ENCODE measurements at regions not wholly inside any gene's neighbourhood (a gene's known extent, or its start where the extent isn't known, plus 50 kb on each side); places are given as distances from the start of the nearest gene placed in this dataset.
A peak's percentile ranks its signal among the peaks of the same experiment; 100 is the strongest.

DNA sequence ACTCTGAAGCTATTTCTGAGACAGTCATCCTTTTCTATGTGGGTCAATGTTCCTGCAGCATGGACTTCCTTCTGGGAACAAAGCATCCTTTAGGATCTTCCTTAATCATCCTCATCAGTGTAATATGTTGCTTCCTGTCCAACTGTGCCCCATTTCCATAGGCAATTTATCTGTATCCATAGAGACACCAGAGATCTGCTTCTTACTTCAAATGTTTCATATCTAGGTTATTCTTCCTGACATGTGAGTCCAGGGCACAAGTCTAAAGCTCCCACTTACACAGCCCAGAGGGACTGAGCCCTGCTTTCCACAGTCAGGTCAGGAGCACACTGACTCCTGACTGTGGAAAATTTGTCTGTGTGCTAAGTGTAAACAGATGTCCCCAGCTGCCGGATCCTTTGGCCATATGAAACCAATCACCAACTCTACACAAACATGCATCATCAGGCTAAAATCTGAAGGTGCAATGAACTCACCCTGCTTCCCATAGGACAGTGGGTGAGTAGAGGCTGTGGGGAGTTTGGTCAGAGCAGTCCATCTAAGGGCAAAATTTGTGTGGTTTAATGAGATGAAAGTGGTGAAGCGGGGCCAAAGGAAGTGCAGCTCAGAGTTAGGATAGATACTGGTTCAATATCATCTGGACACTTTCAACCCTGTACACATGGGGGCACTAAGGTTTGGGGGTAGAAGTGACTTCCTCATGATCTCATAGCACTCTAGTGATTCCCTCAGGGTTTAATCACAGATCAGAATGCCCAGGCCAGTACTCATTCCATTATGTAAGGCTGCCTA lies 85.2 kb upstream of the TNC start:
- Histone ChIP-seq H3K79me2 (ENCODE audit: low read length) (no peaks in the 10 kb centered on the region), H3K27ac (ENCODE audit: low read length) (no peak overlapping the region), H3K36me3 (replicated peaks; ENCODE audit: insufficient read depth, low read length) (no peaks in the 10 kb centered on the region), H3K4me2 (ENCODE audit: low read depth, low read length) (no peak overlapping the region), H3K9ac (ENCODE audit: low read length) (no peak overlapping the region), H3K4me1 (ENCODE audit: low read length) (peaks cover 19% of the 10 kb centered on the region), H3K9me2 (replicated peaks; ENCODE audit: insufficient read depth, low read length) (no peaks in the 10 kb centered on the region), H3F3A (ENCODE audit: insufficient read depth, low read length) (peaks cover 9% of the 10 kb centered on the region; the same call in 1 of the 2 replicates), H3K4me3 (ENCODE audit: low read length) (no peak overlapping the region), H3K27me3 (replicated peaks; ENCODE audit: insufficient read depth, low read length) (no peaks in the 10 kb centered on the region), H3K9me3 (replicated peaks; ENCODE audit: insufficient read depth, low read length) (no peaks in the 10 kb centered on the region), H4K20me1 (ENCODE audit: insufficient read depth, low read length) (no peaks in the 10 kb centered on the region), H2AFZ (ENCODE audit: low read length) (no peak overlapping the region)
- TF ChIP-seq EZH2phosphoT487 (IDR thresholded peaks at IDR 0.05; ENCODE audit: low read length) (no peak), EZH2 (optimal IDR thresholded peaks at IDR 0.05; ENCODE audit: low read depth, low read length) (no peak)
- TF ChIP-seq, protein P1, sequence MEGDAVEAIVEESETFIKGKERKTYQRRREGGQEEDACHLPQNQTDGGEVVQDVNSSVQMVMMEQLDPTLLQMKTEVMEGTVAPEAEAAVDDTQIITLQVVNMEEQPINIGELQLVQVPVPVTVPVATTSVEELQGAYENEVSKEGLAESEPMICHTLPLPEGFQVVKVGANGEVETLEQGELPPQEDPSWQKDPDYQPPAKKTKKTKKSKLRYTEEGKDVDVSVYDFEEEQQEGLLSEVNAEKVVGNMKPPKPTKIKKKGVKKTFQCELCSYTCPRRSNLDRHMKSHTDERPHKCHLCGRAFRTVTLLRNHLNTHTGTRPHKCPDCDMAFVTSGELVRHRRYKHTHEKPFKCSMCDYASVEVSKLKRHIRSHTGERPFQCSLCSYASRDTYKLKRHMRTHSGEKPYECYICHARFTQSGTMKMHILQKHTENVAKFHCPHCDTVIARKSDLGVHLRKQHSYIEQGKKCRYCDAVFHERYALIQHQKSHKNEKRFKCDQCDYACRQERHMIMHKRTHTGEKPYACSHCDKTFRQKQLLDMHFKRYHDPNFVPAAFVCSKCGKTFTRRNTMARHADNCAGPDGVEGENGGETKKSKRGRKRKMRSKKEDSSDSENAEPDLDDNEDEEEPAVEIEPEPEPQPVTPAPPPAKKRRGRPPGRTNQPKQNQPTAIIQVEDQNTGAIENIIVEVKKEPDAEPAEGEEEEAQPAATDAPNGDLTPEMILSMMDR (IDR thresholded peaks at IDR 0.05; ENCODE audit: low read length), result no peak
- no peak for DNase-seq

DNA sequence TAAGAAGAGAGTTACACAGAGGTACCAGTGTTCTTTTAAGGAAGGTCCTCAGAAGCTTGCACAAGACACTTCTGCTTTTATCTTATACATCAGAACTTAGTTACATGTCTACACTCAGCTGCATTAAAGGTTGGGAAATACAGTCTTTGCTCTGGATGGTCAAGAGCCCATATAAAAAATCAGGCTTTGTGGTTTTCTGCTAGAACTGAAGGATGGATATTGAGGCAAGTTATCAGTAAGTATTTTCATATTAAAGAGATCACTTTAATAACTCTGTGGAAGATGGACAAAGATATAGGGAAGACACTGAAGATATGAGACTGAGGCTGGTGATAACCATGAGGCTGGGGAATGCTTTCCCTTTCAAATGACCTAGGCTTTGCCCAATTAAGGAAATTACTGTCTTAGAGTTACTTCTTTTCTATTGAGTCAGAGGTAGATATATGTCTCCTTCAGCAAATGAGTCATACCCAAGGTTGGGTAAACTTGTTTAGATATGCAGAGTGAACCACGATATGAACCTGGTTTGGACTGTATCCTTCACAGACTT lies 87.0 kb upstream of the TNC start:
- H3K4me2 ChIP-seq (ENCODE audit: low read depth, low read length), result no peak overlapping the region
- H3K4me1 ChIP-seq (ENCODE audit: low read length), result peaks cover 37% of the 10 kb centered on the region
- H3K79me2 ChIP-seq (ENCODE audit: low read length), result no peaks in the 10 kb centered on the region
- H3K27me3 ChIP-seq (replicated peaks; ENCODE audit: insufficient read depth, low read length), result no peaks in the 10 kb centered on the region
- no peak overlapping the region for H2AFZ ChIP-seq (ENCODE audit: low read length)
- H3K9ac ChIP-seq (ENCODE audit: low read length), result no peak overlapping the region
- no peaks in the 10 kb centered on the region for H4K20me1 ChIP-seq (ENCODE audit: insufficient read depth, low read length)
- no peak overlapping the region for H3K27ac ChIP-seq (ENCODE audit: low read length)
- no peaks in the 10 kb centered on the region for H3K9me2 ChIP-seq (replicated peaks; ENCODE audit: insufficient read depth, low read length)
- no peak for DNase-seq
- no peaks in the 10 kb centered on the region for H3K36me3 ChIP-seq (replicated peaks; ENCODE audit: insufficient read depth, low read length)
- no peaks in the 10 kb centered on the region for H3K9me3 ChIP-seq (replicated peaks; ENCODE audit: insufficient read depth, low read length)
- H3F3A ChIP-seq (ENCODE audit: insufficient read depth, low read length), result peaks cover 9% of the 10 kb centered on the region; the same call in 1 of the 2 replicates
- no peak for TF ChIP-seq EZH2phosphoT487 (IDR thresholded peaks at IDR 0.05; ENCODE audit: low read length)
- TF ChIP-seq, protein P1 (IDR thresholded peaks at IDR 0.05; ENCODE audit: low read length), result no peak
- no peak for TF ChIP-seq EZH2 (optimal IDR thresholded peaks at IDR 0.05; ENCODE audit: low read depth, low read length)
- no peak overlapping the region for H3K4me3 ChIP-seq (ENCODE audit: low read length)

GRCh38 chr9:115207003-115207836 lies 89.3 kb upstream of the TNC start:
- H3K4me1 ChIP-seq (ENCODE audit: low read length), result peaks cover 58% of the 10 kb centered on the region
- H3K79me2 ChIP-seq (ENCODE audit: low read length), result no peaks in the 10 kb centered on the region
- H3K27me3 ChIP-seq (replicated peaks; ENCODE audit: insufficient read depth, low read length), result no peaks in the 10 kb centered on the region
- peak overlapping the region; percentile 41 for H2AFZ ChIP-seq (ENCODE audit: low read length)
- H3K9me2 ChIP-seq (replicated peaks; ENCODE audit: insufficient read depth, low read length), result no peaks in the 10 kb centered on the region
- no peak overlapping the region; the same call in 1 of the 2 replicates for H3K9ac ChIP-seq (ENCODE audit: low read length)
- peak overlapping the region; percentile 49; the same call in 1 of the 2 replicates for H3K27ac ChIP-seq (ENCODE audit: low read length)
- no peaks in the 10 kb centered on the region for H3K36me3 ChIP-seq (replicated peaks; ENCODE audit: insufficient read depth, low read length)
- H3K4me2 ChIP-seq (ENCODE audit: low read depth, low read length), result peak overlapping the region; percentile 18; the same call in 1 of the 2 replicates
- H3F3A ChIP-seq (ENCODE audit: insufficient read depth, low read length), result peaks cover 22% of the 10 kb centered on the region
- peak; percentile 59 for DNase-seq
- H3K9me3 ChIP-seq (replicated peaks; ENCODE audit: insufficient read depth, low read length), result no peaks in the 10 kb centered on the region
- H3K4me3 ChIP-seq (ENCODE audit: low read length), result no peak overlapping the region
- H4K20me1 ChIP-seq (ENCODE audit: insufficient read depth, low read length), result no peaks in the 10 kb centered on the region
- TF ChIP-seq EZH2 (optimal IDR thresholded peaks at IDR 0.05; ENCODE audit: low read depth, low read length) (no peak), EZH2phosphoT487 (IDR thresholded peaks at IDR 0.05; ENCODE audit: low read length) (no peak)
- TF ChIP-seq, protein P1 (IDR thresholded peaks at IDR 0.05; ENCODE audit: low read length), result no peak
